ENCODE measurements at regions not wholly inside any gene's neighbourhood (a gene's known extent, or its start where the extent isn't known, plus 50 kb on each side); places are given as distances from the start of the nearest gene placed in this dataset.

DNA sequence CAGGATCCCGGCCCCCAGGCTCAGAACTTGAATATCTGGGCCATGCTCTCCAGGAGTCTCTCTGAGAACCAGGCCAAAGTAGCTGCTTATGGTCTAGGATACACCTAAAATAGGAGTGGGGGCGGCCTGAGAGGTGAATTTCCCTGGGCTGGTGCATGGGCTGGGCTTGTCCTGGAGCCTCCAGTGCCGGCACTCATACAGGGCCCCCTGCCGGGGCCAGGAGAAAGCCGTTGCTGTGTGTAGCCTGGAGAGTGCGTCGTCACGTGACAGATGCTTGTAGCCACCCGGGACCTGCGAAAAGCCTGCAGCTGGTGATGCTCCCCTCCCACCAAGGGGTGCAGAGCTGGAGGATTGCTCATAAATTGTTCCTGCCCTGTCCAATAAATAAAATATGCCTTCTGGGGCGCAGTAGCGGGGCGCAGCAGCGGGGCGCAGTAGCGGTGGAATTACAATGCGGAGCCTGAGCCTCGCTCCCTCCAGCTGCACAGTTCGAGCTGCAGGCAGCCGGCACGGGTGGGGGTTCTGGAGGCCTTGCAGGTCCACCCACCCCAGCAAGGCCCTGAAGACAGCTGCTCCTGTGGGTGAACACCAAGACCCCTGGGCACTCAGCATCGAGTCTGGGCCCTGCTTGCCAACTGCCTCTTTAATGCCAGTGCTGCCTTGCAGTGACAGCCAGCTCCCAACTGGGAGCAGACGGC lies 289.9 kb downstream of the NDUFA10 start (continued):
- TF ChIP-seq ZNF658 (tag by site-specific recombination; IDR thresholded peaks at IDR 0.05) (no peak), ZNF366 (tag by site-specific recombination; conservative IDR thresholded peaks at IDR 0.05) (no peak), ZIC2 (tag by site-specific recombination; IDR thresholded peaks at IDR 0.05) (no peak)

DNA sequence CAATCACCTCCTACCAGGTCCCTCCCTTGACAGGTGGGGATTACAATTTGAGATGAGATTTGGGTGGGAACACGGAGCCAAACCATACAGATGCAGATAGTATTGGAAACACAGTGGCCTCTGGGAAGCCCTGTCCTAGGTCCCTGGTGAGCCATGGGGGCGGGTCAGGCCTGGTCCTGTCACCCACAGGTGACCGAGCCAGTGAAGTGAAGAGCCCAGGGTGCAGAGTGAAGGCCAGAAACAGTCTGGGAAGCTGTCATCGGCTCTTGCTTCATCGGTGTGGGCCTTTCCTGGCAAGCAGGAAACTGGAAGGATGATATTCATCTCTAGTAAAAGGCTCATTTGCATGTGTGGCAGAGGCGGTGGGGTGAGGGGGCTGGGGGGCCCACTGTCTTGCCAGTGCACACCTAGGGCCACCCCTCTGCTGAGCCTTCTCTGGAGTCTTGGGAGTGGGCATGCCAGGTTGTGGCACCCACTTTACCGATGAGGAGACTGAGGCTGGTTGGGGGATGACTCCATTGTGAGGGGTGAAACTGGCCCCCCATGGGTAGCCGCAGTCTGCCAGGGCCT lies 290.6 kb downstream of the NDUFA10 start:
- Histone ChIP-seq H3K36me3 (ENCODE audit: control insufficient read depth in 2 of 2, insufficient read depth in 1 of 2, low read length in 2 of 2) (no peaks in the 10 kb centered on the region), H3K27ac (ENCODE audit: extremely low read depth, low read depth, low read length) (no peak overlapping the region), H3K4me3 (ENCODE audit: low read depth, low read length) (no peak overlapping the region), H3K9me3 (ENCODE audit: control insufficient read depth, insufficient read depth, low read depth, low read length) (no peaks in the 10 kb centered on the region), H3K4me1 (ENCODE audit: control insufficient read depth, insufficient read depth, low read length) (no peaks in the 10 kb centered on the region)
- POLR2A ChIA-PET = no interaction called here
- no peak for TF ChIP-seq ZNF624 (tag by site-specific recombination; IDR thresholded peaks at IDR 0.05)
- TF ChIP-seq ZNF214 (tag by site-specific recombination; IDR thresholded peaks at IDR 0.05; ENCODE audit: borderline replicate concordance) = no peak
- TF ChIP-seq ZNF175 (tag by site-specific recombination; IDR thresholded peaks at IDR 0.05) = no peak
- no peak for TF ChIP-seq PBX3 (CRISPR knock-in tag; IDR thresholded peaks at IDR 0.05)
- TF ChIP-seq ZBTB1 (tag by site-specific recombination; IDR thresholded peaks at IDR 0.05) = no peak
- TF ChIP-seq KLF9 (tag by site-specific recombination; IDR thresholded peaks at IDR 0.05; ENCODE audit: low read depth) = no peak
- TF ChIP-seq ZNF16 (tag by site-specific recombination; IDR thresholded peaks at IDR 0.05; ENCODE audit: low read depth) = no peak
- TF ChIP-seq ZNF701 (tag by site-specific recombination; IDR thresholded peaks at IDR 0.05) = no peak
- no peak for TF ChIP-seq ZNF529 (tag by site-specific recombination; IDR thresholded peaks at IDR 0.05; ENCODE audit: insufficient replicate concordance)
- TF ChIP-seq ZNF174 (tag by site-specific recombination; IDR thresholded peaks at IDR 0.05) = no peak
- TF ChIP-seq ZNF10 (tag by site-specific recombination; IDR thresholded peaks at IDR 0.05) = no peak
- TF ChIP-seq, protein P1, sequence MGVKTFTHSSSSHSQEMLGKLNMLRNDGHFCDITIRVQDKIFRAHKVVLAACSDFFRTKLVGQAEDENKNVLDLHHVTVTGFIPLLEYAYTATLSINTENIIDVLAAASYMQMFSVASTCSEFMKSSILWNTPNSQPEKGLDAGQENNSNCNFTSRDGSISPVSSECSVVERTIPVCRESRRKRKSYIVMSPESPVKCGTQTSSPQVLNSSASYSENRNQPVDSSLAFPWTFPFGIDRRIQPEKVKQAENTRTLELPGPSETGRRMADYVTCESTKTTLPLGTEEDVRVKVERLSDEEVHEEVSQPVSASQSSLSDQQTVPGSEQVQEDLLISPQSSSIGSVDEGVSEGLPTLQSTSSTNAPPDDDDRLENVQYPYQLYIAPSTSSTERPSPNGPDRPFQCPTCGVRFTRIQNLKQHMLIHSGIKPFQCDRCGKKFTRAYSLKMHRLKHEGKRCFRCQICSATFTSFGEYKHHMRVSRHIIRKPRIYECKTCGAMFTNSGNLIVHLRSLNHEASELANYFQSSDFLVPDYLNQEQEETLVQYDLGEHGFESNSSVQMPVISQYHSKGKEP (tag by site-specific recombination; IDR thresholded peaks at IDR 0.05) = no peak
- TF ChIP-seq ZBTB48 (tag by site-specific recombination; IDR thresholded peaks at IDR 0.05) = no peak
- TF ChIP-seq ZNF473 (tag by site-specific recombination; IDR thresholded peaks at IDR 0.05) = no peak
- no peak for TF ChIP-seq ZNF202 (tag by site-specific recombination; IDR thresholded peaks at IDR 0.05; ENCODE audit: borderline replicate concordance)
- TF ChIP-seq CTCF (tag by site-specific recombination; IDR thresholded peaks at IDR 0.05) = no peak
- no peak for TF ChIP-seq SCRT1 (tag by site-specific recombination; IDR thresholded peaks at IDR 0.05; ENCODE audit: borderline replicate concordance)
- no peak for TF ChIP-seq ZNF791 (tag by site-specific recombination; IDR thresholded peaks at IDR 0.05)
- CTCF ChIA-PET = no interaction called here

Measured in HEK293 (cell line).